GM12878 (cell line): ENCODE measurements at regions not wholly inside any gene's neighbourhood (a gene's known extent, or its start where the extent isn't known, plus 50 kb on each side); places are given as distances from the start of the nearest gene placed in this dataset.
"Not testable (repeated sequence)": the region's sequence is repeated elsewhere in the genome, so short reads cannot be mapped to it uniquely, and the experiment has no call there.

Experiments used
- ATAC-seq: fragments of 200-7000 bp; cut with Tn5 transposase; 3 replicates; pipeline ENCODE4 v1.9.1; 2020; ENCODE audit warnings: mild to moderate bottlenecking, moderate library complexity
- BruUV-seq: library from RNA; stranded (reverse); fragments of 400-500 nt; replicated peaks from 2 replicates; lab custom pipeline; 2021; lab: Mats Ljungman, UMichigan
- CTCF ChIA-PET: fragments of 300-600 bp; sonication (Branson Sonifier 250); formaldehyde crosslinking; extraction: SDS; loops from one replicate; lab custom pipeline; 2021; ENCODE audit warnings: inconsistent platforms; lab: Yijun Ruan, JAX
- POLR2A ChIA-PET: fragments of 350-600 bp; formaldehyde crosslinking; extraction: SDS; loops from one replicate; lab custom pipeline; 2021; ENCODE audit warnings: inconsistent platforms; lab: Charles Lee
- RAD21 ChIA-PET: fragments of 300-600 bp; sonication (Branson Sonifier 250); formaldehyde crosslinking; loops from one replicate; lab custom pipeline; 2023; ENCODE audit warnings: antibody characterized with exemption; ENCODE audit not compliant: unreplicated experiment; lab: Charles Lee
- SMC1A ChIA-PET: fragments of 300-600 bp; sonication (Branson Sonifier 250); formaldehyde crosslinking; loops from one replicate; lab custom pipeline; 2023; ENCODE audit not compliant: unreplicated experiment, uncharacterized antibody; lab: Charles Lee
- DNase-seq: peaks from one replicate; pipeline ENCODE4 v3.0.0-alpha.2; 2011; ENCODE audit warnings: low read depth, low spot score
- FAIRE-seq: peaks from 3 replicates; lab custom pipeline; 2011; peaks lifted over from hg19 to GRCh38; lab: Jason Lieb, UNC
- H2AFZ ChIP-seq: 2 replicates; pipeline ENCODE4 v1.6.0; 2011; ENCODE audit warnings: low read depth, low read length, control low read depth; ENCODE audit not compliant: control insufficient read depth
- H3K27ac ChIP-seq: 2 replicates; pipeline ENCODE4 v1.5.1; 2011; ENCODE audit warnings: control low read depth; ENCODE audit not compliant: control insufficient read depth, insufficient read depth
- H3K27me3 ChIP-seq, 2 experiments: replicated peaks in 1 of 2; 2 replicates each; pipeline versions ENCODE4 v1.6.0 to v1.6.1; 2011; ENCODE audit warnings: low read length in 1 of 2; ENCODE audit not compliant: control insufficient read depth in 2 of 2, insufficient read depth in 2 of 2
- H3K36me3 ChIP-seq, 2 experiments: 2 replicates each; pipeline ENCODE4 v1.5.1; 2011; ENCODE audit warnings: low read length in 1 of 2; ENCODE audit not compliant: control insufficient read depth in 2 of 2, insufficient read depth in 2 of 2
- H3K4me1 ChIP-seq: 2 replicates; pipeline ENCODE4 v1.6.1; 2011; ENCODE audit warnings: mild to moderate bottlenecking, low read length, moderate library complexity, mixed read lengths; ENCODE audit not compliant: control insufficient read depth, insufficient read depth
- H3K4me2 ChIP-seq: 2 replicates; pipeline ENCODE4 v1.6.0; 2011; ENCODE audit warnings: control low read depth; ENCODE audit not compliant: control insufficient read depth, insufficient read depth
- H3K4me3 ChIP-seq: fragments of 200-600 bp; sonication (generic); 2 replicates; pipeline ENCODE4 v1.5.1; 2016
- H3K79me2 ChIP-seq: 2 replicates; pipeline ENCODE4 v1.6.0; 2011; ENCODE audit warnings: low read length; ENCODE audit not compliant: control insufficient read depth, insufficient read depth
- H3K9ac ChIP-seq: 2 replicates; pipeline ENCODE4 v1.8.0; 2011; ENCODE audit warnings: low read length, control low read depth, mixed read lengths; ENCODE audit not compliant: control insufficient read depth, insufficient read depth
- H3K9me3 ChIP-seq: replicated peaks from 3 replicates; pipeline ENCODE4 v1.5.1; 2011; ENCODE audit warnings: mild to moderate bottlenecking, low read length; ENCODE audit not compliant: control insufficient read depth, insufficient read depth
- H4K20me1 ChIP-seq: 2 replicates; pipeline ENCODE4 v1.6.0; 2011; ENCODE audit not compliant: control insufficient read depth, insufficient read depth
- BACH1 ChIP-seq: fragments of 450-650 bp; IDR thresholded peaks from 2 replicates; pipeline ENCODE4 v1.6.1; 2017; ENCODE audit warnings: mild to moderate bottlenecking, borderline replicate concordance
- CBFB ChIP-seq: IDR thresholded peaks from 2 replicates; pipeline ENCODE4 v1.6.1; 2016; ENCODE audit warnings: antibody characterized with exemption, low read depth
- DPF2 ChIP-seq: fragments of 450-650 bp; IDR thresholded peaks from 2 replicates; pipeline ENCODE4 v1.6.1; 2017; ENCODE audit warnings: mild to moderate bottlenecking
- HDAC2 ChIP-seq: fragments of 200-600 bp; sonication (generic); IDR thresholded peaks from 2 replicates; pipeline ENCODE4 v1.6.1; 2017
- MTA2 ChIP-seq: fragments of 450-650 bp; IDR thresholded peaks from 2 replicates; pipeline ENCODE4 v1.6.1; 2016; ENCODE audit warnings: low read depth, mild to moderate bottlenecking, moderate library complexity
- MXI1 ChIP-seq: fragments of 150-350 bp; IDR thresholded peaks from 2 replicates; pipeline ENCODE4 v1.6.1; 2011; ENCODE audit warnings: low read depth, mild to moderate bottlenecking, inconsistent platforms, low read length, improper control_type of control experiment
- NFYA ChIP-seq: IDR thresholded peaks from 2 replicates; pipeline ENCODE4 v1.6.1; 2011; ENCODE audit warnings: low read depth, mild to moderate bottlenecking, low read length, improper control_type of control experiment, borderline replicate concordance
- RAD21 ChIP-seq: IDR thresholded peaks from 2 replicates; pipeline ENCODE4 v1.6.1; 2011; ENCODE audit warnings: mild to moderate bottlenecking, low read depth, low read length, moderate library complexity; ENCODE audit not compliant: insufficient read depth
- SREBF2 ChIP-seq: IDR thresholded peaks from 2 replicates; pipeline ENCODE4 v1.6.1; 2012; ENCODE audit warnings: mild to moderate bottlenecking, low read length
- TCF3 ChIP-seq: IDR thresholded peaks from 2 replicates; pipeline ENCODE4 v1.6.1; 2012; ENCODE audit warnings: low read depth, mild to moderate bottlenecking, low read length, borderline replicate concordance; ENCODE audit not compliant: insufficient read depth
- ZNF384 ChIP-seq: IDR thresholded peaks from 2 replicates; pipeline ENCODE4 v1.6.1; 2012; ENCODE audit warnings: low read depth, mild to moderate bottlenecking, low read length, improper control_type of control experiment, borderline replicate concordance
- ZSCAN29 ChIP-seq: fragments of 450-650 bp; IDR thresholded peaks from 2 replicates; pipeline ENCODE4 v1.6.1; 2017; ENCODE audit warnings: mild to moderate bottlenecking, moderate library complexity
- WGBS: methylation state at CpG from one replicate; pipeline ENCODE4 v1.1.6; 2016; ENCODE audit warnings: low lambda C conversion rate; ENCODE audit not compliant: insufficient replicate concordance, insufficient coverage; ENCODE audit errors: missing lambda C conversion rate; 5-methylcytosine and 5-hydroxymethylcytosine counted together
- in situ Hi-C: fragments of 300-500 bp; cut with MboI; formaldehyde crosslinking; loops from 9 replicates; pipeline ENCODE4 v1.14.3; 2018; ENCODE audit warnings: mixed read lengths
- intact Hi-C: fragments of 100-400 bp; cut with micrococcal nuclease; formaldehyde crosslinking; loops from one replicate; pipeline ENCODE4 v1.14.2; 2022; ENCODE audit not compliant: unreplicated experiment
- TF ChIP-seq, protein P1 (sequence below): IDR thresholded peaks from 2 replicates; pipeline ENCODE4 v1.6.1; 2011; ENCODE audit warnings: low read depth, low read length, improper control_type of control experiment, borderline replicate concordance
- TF ChIP-seq, protein P2 (sequence below): fragments of 450-650 bp; IDR thresholded peaks from 2 replicates; pipeline ENCODE4 v1.6.1; 2017; ENCODE audit warnings: low read depth, mild to moderate bottlenecking, moderate library complexity

DNA sequence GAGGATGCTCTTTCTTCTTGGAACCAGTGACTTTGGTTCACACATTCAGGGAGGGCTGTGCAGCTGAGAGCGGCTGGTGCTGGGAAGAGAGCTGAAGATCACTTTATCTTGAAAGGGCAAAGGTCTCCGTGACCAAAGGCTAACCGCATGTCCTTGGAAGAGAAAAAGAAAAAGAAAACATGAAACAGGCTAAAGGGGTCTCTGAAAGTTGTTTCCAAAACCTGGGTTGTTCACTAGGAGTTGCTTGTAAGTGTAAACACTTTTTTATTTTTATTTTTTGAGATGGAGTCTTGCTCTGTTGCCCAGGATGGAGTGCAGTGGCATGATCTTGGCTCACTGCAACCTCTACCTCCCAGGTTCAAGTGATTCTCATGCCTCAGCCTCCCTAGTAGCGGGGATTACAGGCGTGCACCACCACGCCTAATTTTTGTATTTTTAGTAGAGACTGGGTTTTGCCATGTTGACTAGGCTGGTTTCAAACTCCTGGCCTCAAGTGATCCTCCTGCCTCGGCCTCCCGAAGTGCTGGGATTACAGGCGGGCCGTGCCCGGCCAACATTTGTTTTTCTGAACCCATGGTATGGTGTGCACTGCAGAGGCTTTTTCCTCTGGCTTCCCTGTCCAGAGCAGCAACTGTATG, 208.6 kb downstream of the C9orf50 start:
- H3K4me3 ChIP-seq, FAIRE-seq, H3K36me3 ChIP-seq, H3K9me3 ChIP-seq, DNase-seq, H4K20me1 ChIP-seq, ATAC-seq, H3K79me2 ChIP-seq, H3K27me3 ChIP-seq, in situ Hi-C loops, intact Hi-C loops, BruUV-seq, H3K4me2 ChIP-seq: not testable (repeated sequence)
- POLR2A ChIA-PET = interaction anchor here (1.5 kb wide), 1 partner anchor 47 kb away, joined by 4 read pairs; no protein-coding TSS in a partner anchor
- Histone ChIP-seq H3K27ac (peak overlapping the region; percentile 94), H3K9ac (peak overlapping the region; percentile 70; the same call in 1 of the 2 replicates), H2AFZ (peak overlapping the region; percentile 84), H3K4me1 (peaks cover 12% of the 10 kb centered on the region)
- RAD21 ChIA-PET = interaction anchor here (1.3 to 1.5 kb wide), 2 partner anchors 47 to 238 kb away, joined by 5 to 7 read pairs; no protein-coding TSS in a partner anchor
- whole genome bisulfite sequencing = 98% methylated on average over 11 of the region's 11 CpGs
- SMC1A ChIA-PET = interaction anchor here (0.7 to 1.3 kb wide), 2 partner anchors 30 to 212 kb away, joined by 3 read pairs; no protein-coding TSS in a partner anchor
- CTCF ChIA-PET = interaction anchor here (1.2 to 1.7 kb wide), 2 partner anchors 50 to 281 kb away, joined by 4 read pairs; no protein-coding TSS in a partner anchor

DNA sequence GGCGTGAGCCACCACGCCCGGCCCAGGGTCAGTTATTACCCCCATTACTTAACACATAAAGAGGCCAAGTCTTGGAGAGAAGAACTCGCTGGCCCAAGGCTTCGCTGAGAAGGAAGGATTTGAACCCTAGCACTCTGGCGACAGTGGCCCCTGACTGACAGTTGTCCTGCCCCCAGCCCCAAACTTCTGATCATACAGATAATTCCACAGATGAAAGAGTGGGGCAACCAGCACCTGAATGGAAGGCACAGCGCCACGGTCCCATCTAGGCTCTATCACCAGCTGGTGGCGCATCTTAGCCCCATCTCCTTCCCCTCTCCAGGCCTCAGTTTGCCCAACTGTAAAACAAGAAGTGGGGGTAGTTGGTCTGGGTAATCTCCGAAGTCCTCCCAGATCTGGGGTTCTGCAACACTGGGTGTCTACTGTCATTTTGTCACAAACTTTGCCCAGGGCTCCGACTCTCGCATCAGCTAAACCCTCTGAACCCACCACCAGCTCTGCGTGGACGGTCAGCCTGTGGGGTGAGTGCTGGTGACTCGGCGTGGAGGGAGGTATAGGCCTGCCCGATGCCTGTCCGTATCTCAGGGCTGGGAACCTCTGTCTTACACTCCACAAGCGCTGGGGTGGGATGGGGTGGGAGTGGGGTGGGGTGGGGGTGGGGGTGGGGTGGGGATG, 209.3 kb downstream of the C9orf50 start:
- Histone ChIP-seq H2AFZ (no peak overlapping the region), H3K4me1 (peaks cover 12% of the 10 kb centered on the region), H3K9ac (no peak overlapping the region), H3K27me3 (no peaks in the 10 kb centered on the region), H3K27ac (no peak overlapping the region), H3K36me3 (no peaks in the 10 kb centered on the region), H4K20me1 (no peaks in the 10 kb centered on the region), H3K79me2 (no peaks in the 10 kb centered on the region), H3K4me2 (no peak overlapping the region), H3K4me3 (no peak overlapping the region), H3K9me3 (no peaks in the 10 kb centered on the region; the same call in 2 of the 3 replicates)
- 99% methylated on average over 18 of the region's 19 CpGs for WGBS
- no peak for FAIRE-seq
- intact Hi-C loops (no loop called here), in situ Hi-C loops (no loop called here)
- CTCF ChIA-PET = interaction anchor here (1.2 to 1.7 kb wide), 2 partner anchors 50 to 280 kb away, joined by 4 read pairs; no protein-coding TSS in a partner anchor
- RAD21 ChIA-PET = no interaction called here
- no TSS peak for BruUV-seq
- no peak for DNase-seq
- SMC1A ChIA-PET = no interaction called here
- POLR2A ChIA-PET = interaction anchor here (1.5 kb wide), 1 partner anchor 48 kb away, joined by 4 read pairs; no protein-coding TSS in a partner anchor
- no peak for ATAC-seq
- no peak for TF ChIP-seq BACH1
- TF ChIP-seq HDAC2 = no peak
- no peak for TF ChIP-seq NFYA
- TF ChIP-seq, protein P1, sequence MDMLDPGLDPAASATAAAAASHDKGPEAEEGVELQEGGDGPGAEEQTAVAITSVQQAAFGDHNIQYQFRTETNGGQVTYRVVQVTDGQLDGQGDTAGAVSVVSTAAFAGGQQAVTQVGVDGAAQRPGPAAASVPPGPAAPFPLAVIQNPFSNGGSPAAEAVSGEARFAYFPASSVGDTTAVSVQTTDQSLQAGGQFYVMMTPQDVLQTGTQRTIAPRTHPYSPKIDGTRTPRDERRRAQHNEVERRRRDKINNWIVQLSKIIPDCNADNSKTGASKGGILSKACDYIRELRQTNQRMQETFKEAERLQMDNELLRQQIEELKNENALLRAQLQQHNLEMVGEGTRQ = no peak
- no peak for TF ChIP-seq ZSCAN29
- TF ChIP-seq CBFB = no peak
- TF ChIP-seq, protein P2, sequence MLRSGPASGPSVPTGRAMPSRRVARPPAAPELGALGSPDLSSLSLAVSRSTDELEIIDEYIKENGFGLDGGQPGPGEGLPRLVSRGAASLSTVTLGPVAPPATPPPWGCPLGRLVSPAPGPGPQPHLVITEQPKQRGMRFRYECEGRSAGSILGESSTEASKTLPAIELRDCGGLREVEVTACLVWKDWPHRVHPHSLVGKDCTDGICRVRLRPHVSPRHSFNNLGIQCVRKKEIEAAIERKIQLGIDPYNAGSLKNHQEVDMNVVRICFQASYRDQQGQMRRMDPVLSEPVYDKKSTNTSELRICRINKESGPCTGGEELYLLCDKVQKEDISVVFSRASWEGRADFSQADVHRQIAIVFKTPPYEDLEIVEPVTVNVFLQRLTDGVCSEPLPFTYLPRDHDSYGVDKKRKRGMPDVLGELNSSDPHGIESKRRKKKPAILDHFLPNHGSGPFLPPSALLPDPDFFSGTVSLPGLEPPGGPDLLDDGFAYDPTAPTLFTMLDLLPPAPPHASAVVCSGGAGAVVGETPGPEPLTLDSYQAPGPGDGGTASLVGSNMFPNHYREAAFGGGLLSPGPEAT = no peak
- TF ChIP-seq MXI1 = no peak
- no peak for TF ChIP-seq DPF2
- TF ChIP-seq SREBF2 = no peak
- TF ChIP-seq RAD21 = no peak
- no peak for TF ChIP-seq TCF3
- TF ChIP-seq ZNF384 = no peak
- no peak for TF ChIP-seq MTA2
